ENCODE measurements at regions not wholly inside any gene's neighbourhood (a gene's known extent, or its start where the extent isn't known, plus 50 kb on each side); places are given as distances from the start of the nearest gene placed in this dataset.

- no peak overlapping the region for H3K4me3 ChIP-seq
- no peaks in the 10 kb centered on the region for H3K4me1 ChIP-seq
- no peak overlapping the region for H3K27ac ChIP-seq
- H3K9me3 ChIP-seq = no peaks in the 10 kb centered on the region
- no peak for DNase-seq (ENCODE audit: low spot score in 2 of 2)
- no peaks in the 10 kb centered on the region for H3K36me3 ChIP-seq
- no peaks in the 10 kb centered on the region for H3K27me3 ChIP-seq
- TF ChIP-seq CTCF (IDR thresholded peaks at IDR 0.05) = no peak
- intact Hi-C loops (cut with DNase I) = no loop called here
Observed at GRCh38 chr18:51739044-51739666, 541.7 kb upstream of the MEX3C start.

GRCh38 chr18:51751901-51752300 lies 554.4 kb upstream of the MEX3C start:
- Histone ChIP-seq H3K36me3 (no peaks in the 10 kb centered on the region), H3K27ac (no peak overlapping the region), H3K27me3 (no peaks in the 10 kb centered on the region), H3K4me1 (no peaks in the 10 kb centered on the region), H3K9me3 (no peaks in the 10 kb centered on the region), H3K4me3 (no peak overlapping the region)
- TF ChIP-seq CTCF (IDR thresholded peaks at IDR 0.05) = no peak
- DNase-seq (ENCODE audit: low spot score in 2 of 2) = no peak
- intact Hi-C loops (cut with DNase I) = no loop called here

- H3K4me3 ChIP-seq = no peak overlapping the region
- no peak for DNase-seq (ENCODE audit: low spot score in 2 of 2)
- H3K27me3 ChIP-seq = no peaks in the 10 kb centered on the region
- no peaks in the 10 kb centered on the region for H3K36me3 ChIP-seq
- no peak for TF ChIP-seq CTCF (IDR thresholded peaks at IDR 0.05)
- no peaks in the 10 kb centered on the region for H3K4me1 ChIP-seq
- H3K27ac ChIP-seq = no peak overlapping the region
- H3K9me3 ChIP-seq = no peaks in the 10 kb centered on the region
- intact Hi-C loops (cut with DNase I) = no loop called here
Observed at GRCh38 chr18:51753365-51754057, 556.0 kb upstream of the MEX3C start.

GRCh38 chr18:51754566-51754965 lies 557.1 kb upstream of the MEX3C start:
- intact Hi-C loops (cut with DNase I) = no loop called here
- no peaks in the 10 kb centered on the region for H3K9me3 ChIP-seq
- no peak overlapping the region for H3K4me3 ChIP-seq
- H3K36me3 ChIP-seq = no peaks in the 10 kb centered on the region
- no peak overlapping the region for H3K27ac ChIP-seq
- H3K27me3 ChIP-seq = no peaks in the 10 kb centered on the region
- H3K4me1 ChIP-seq = no peaks in the 10 kb centered on the region
- DNase-seq (ENCODE audit: low spot score in 2 of 2) = no peak
- no peak for TF ChIP-seq CTCF (IDR thresholded peaks at IDR 0.05)

- no peak for DNase-seq (ENCODE audit: low spot score in 2 of 2)
- H3K27ac ChIP-seq = no peak overlapping the region
- H3K4me3 ChIP-seq = no peak overlapping the region
- no peak for TF ChIP-seq CTCF (IDR thresholded peaks at IDR 0.05)
- H3K9me3 ChIP-seq = no peaks in the 10 kb centered on the region
- no peaks in the 10 kb centered on the region for H3K27me3 ChIP-seq
- no peaks in the 10 kb centered on the region for H3K36me3 ChIP-seq
- no peaks in the 10 kb centered on the region for H3K4me1 ChIP-seq
- intact Hi-C loops (cut with DNase I) = no loop called here
Observed at GRCh38 chr18:51757255-51757924, 559.9 kb upstream of the MEX3C start.

All from ascending aorta (tissue), 2 donors.